HG02642 (cell line): ENCODE measurements at regions not wholly inside any gene's neighbourhood (a gene's known extent, or its start where the extent isn't known, plus 50 kb on each side); places are given as distances from the start of the nearest gene placed in this dataset.

Experiments used
- ATAC-seq: cut with Tn5 transposase; IDR thresholded peaks from one replicate; pipeline ENCODE4 v1.9.1; 2021; ENCODE audit warnings: mild to moderate bottlenecking; ENCODE audit not compliant: unreplicated experiment, poor library complexity

DNA sequence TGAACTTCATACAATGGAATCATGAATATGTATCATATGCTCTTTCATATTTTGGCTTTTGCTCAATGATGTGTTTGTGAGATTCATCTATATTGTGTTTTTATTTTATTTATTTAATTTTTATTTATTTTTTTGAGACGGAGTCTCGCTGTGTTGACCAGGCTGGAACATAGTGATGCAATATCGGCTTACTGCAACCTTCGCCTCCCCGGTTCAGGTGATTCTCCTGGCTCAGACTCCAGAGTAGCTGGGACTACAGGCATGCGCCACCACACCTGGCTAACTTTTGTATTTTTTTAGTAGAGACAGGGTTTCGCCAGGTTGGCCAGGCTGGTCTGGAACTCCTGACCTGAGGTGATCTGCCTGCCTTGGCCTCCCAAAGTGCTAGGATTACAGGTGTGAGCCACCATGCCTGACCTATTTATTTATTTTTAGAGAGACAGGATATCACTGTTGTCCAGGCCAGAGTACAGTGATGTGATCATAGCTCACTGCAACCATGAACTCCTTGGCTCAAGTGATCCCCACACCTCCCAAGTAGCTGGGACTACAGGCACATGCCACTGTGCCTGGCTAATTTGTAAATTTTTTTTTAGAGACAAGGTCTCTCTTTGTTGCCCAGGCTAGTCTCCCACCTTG is 74.5 kb downstream of the TET3 start:
- no peak for ATAC-seq

DNA sequence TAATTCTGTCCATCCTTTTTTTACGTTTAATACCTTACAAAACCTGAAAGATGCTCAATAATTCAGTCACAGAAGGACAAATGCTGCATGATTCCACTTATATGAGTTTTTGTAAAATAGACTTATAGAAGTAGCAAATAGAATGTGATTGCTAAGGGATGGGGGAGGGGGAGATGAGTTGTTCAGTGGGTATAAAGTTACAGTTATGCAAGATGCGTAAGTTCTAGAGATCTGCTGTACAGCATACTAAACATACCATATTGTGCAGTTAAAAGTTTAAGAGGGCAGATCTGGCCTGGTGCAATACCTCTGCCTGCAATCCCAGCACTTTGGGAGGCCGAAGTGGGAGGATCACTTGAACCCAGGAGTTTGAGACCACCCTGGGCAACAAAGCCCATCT is 78.8 kb downstream of the TET3 start:
- ATAC-seq = no peak

DNA sequence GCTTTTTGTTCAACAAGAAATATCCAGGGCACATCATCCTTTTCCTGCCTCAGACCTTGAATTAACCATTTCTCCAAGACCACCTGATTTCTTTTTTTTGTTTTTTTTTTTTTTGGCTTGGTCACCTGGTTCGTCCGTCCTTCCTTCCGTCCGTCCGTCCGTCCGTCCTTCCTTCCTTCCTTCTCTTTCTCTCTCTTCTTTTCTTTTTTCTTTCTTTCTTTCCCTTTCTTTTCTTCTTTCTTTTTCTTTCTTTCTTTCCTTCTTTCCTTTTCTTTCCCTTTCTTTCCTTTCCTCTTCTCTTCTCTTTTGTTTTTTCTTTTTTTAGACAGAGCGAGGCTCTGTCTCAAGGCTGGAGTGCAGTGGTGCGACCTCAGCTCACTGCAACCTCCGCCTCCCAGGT is 80.7 kb downstream of the TET3 start:
- no peak for ATAC-seq

DNA sequence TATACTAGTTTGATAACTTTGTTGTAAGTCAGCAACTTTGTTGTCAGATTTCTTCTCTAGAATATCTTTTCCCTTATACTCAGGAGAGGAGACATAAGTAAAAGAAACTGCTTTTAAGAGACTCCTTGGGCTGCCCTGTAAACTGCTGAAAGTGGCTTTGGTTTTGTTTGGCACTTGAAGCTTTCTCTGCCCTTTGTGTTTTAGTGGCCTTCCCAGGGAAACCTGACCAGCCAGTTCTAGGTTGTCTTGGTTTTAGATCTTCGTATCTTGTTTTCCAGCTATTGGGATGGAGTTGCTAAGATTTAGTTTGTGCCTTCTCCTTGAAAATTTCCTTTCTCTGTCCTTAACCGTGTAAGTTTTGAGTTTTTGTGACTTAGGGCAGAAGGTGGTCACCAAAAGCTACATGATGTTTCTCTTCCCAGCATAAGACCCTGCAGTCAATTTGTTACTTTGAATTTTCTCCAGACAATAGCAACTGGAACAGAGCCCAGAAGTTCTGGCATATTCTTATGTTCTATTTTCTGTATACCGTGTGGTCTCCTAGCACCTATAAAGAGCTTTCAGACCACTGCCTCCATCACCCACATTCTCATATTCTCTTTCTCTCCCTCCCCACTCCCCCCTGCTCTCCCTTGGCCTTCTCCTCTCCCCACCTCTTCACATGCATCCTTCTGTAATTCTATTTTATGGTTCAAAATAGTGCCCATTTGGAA is 81.1 kb downstream of the BOLA3 start:
- no peak for ATAC-seq

DNA sequence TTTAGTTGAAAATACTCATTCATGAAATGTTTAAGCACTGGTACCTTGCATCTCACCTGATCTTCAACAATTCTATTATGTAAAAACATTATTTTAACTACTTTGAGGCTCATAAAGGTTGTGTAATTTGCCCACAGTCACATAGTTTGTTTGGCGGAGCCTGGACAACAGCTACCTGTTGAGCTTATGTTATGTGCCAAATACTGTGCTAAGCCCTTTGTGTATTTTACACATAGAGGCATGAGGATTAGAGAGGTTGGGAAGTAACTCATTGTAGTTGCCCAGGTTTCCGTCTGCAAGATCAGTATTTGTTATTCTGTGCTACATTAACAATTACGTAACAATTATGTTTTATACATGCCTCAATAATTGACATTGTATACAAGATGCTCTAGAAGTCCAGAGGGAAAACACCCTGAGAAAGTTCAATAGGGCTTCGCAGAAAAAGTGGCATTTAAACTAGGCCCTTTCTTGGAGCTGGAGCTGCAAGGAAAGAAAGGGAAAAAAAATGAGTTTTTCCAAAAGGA is 80.4 kb downstream of the BOLA3 start:
- ATAC-seq = no peak

DNA sequence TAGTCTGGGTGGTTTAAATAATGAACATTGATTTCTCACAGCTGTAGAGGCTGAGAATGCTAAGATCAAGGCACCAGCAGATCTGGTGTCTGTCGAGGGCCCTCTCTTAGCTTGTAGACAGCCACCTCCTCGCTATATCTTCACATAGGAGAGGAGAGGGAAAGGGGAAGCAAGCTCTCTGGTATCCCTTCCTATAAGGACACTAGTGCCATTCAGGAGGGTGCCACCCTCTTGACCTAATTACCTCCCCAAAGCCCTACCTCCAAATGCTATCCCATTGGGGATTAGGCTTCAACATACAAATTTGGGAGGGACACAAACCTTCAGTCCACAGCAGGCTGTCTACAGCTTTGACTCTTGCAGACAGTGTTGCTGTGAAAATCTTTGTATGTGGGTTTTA is 76.7 kb downstream of the BOLA3 start:
- no peak for ATAC-seq

DNA sequence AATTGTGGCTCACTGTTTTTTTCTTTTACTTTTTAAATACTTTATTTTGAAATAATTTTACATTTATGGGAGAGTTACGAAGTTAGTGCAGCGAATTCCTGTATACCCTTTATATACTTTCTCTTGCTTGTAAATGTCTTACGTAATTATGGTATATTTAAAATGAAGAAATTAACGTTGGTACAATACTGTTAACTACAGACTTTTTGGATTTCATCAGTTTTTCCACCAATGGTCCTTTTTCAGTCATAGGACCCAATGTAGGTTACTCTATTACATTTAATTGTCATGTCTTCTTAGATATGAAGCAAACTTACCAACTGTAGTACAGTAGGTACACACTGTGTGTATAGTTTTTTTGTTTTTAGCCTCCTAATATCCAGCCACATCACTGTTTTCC is 76.3 kb downstream of the BOLA3 start:
- ATAC-seq = no peak

DNA sequence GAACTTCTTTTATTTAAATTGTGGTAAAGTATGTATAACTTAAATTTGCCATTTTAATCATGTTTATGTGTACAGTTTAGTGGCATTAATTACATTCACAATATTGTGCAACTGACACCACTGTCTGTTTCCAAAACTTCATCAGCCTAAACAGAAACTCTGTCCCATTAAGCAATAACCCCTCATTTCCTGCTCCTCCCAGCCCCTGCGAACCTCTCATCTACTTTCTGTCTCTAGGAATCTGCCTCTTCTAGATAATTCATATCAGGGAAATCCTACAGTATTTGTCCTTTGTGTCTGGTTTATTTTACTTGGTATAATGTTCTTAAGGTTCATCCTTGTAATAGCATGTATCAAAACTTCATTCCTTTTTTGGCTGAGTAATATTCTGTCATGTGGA is 75.1 kb downstream of the BOLA3 start:
- ATAC-seq = no peak

DNA sequence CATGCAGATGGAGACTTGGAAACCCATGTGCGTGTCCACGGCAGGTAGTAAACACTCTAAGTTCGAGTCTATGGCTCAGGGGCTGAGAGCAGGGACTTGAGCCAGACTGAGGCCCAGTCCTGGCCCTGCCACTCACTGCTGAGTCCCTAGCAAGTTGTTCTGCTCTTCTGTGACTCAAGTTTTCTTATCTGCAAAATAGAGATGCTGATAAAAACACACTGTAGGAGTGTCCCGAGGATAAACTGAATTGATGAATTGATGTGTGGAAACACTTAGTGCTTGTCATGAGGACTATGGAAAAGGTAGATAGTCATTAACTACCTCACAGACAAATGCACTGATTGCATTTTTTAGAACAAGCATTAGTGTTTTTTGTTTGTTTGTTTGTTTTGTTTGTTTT is 73.2 kb downstream of the BOLA3 start:
- ATAC-seq = no peak

DNA sequence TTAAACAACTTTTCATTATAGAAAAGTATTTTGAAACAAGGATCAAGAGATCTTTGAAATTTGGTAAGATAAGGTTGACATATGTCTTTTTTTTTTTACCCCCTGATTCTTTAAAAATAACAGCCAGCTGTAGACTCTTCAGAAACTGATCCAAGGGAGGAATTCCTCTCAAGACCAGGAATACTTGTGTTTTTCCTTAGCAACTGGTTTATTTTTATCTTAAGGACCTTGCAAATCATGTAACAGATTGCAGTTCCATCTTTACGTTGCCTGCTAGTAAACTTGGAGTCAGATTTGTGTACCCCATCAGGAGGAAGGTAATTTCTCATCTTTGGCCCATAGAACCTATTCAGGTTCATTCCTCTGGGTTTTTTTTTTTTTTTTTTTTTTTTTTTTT is 71.6 kb downstream of the BOLA3 start:
- ATAC-seq = no peak

DNA sequence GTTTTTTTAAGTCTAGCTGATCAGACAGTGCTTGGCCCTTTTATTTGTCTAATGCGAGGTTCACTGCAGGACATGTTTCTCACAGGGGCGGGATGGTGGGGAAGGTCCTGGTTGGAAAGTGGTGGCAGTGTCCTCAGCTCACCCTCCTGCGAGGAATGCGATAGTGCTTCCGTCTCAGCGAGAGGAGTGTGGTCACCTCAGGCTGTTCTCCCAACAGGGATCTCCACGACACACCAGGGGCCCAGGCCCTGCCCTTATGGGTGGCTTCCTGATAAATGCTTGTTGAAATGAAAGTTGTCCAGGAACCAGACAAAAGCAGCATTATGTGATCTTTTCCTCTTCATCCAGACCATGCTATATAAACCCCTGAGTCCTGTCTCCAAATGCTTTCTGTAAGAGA is 70.1 kb downstream of the BOLA3 start:
- ATAC-seq = no peak

DNA sequence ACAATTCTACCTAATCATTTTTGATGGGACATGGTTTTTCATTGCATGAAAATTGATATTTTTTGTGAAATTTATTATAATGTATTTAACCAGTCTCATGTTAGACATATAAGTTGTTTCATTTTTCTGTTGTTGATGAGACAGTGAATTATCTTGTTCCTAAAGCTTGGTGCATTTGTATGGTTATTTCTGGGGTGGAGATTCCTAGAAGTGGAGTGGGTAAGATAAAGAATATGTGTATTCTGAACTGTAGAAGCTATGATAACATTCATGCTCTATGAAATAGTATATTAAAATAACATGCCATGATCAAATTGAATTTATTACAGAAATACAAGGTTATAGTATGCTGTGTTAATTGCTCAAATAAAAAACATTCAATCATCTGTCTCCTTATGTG is 69.2 kb downstream of the BOLA3 start:
- ATAC-seq = no peak

DNA sequence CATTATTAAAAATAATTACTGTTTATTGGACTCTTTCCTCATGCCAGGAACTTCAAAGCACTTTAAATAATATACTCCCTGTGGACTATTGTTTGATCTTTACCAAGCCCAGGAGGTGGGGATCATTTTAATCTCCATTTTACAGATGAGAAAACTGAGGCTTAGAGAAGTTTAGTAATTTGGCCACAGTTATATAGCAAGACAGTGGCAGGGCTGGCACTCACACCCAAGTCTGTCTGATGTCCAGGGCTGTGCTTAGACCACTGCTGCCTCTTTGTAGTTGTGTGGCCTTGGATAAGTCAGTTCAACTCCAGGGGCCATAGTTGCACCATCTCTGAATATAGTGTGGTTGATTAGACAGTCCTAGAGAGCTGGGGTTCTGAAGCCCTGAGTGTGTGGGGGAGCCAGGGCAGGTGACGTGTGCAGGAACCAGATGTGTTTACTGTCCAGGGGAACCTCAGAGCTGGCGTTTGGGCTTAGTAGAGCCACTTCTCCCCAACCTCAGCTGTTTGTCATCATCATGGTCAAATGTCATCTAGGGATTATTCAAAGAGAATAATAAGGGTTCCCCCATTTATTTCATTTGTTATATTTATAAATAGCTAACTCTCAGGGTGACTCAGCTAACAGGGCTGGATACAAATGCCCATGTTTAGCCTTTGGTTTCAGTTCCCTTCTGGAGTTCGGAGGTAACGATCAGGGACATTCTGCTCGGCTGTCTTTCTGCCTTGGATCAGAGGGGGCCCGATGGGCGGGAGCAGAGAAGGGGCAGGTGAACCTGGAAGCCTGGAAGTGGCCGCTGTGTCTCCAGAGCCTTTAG is 68.0 kb downstream of the BOLA3 start:
- ATAC-seq = peak; percentile 63

DNA sequence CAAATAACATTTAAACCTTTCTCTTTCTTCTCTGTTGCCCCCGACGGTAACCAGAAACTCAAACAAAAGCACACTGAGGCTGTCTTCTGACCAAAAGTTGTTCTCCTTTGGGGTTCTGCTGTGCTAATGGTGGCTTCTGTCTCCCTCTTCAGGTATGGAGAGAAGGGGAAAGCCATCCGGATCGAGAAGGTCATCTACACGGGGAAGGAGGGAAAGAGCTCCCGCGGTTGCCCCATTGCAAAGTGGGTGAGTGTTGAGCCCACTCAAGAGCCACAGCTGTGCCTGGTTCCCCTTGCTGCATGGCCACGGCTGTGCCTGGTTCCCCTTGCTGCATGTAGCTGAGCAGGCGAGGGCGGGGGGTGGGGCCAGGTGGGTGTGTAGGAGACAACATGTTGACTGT is 67.4 kb downstream of the BOLA3 start:
- peak; percentile 13 for ATAC-seq

DNA sequence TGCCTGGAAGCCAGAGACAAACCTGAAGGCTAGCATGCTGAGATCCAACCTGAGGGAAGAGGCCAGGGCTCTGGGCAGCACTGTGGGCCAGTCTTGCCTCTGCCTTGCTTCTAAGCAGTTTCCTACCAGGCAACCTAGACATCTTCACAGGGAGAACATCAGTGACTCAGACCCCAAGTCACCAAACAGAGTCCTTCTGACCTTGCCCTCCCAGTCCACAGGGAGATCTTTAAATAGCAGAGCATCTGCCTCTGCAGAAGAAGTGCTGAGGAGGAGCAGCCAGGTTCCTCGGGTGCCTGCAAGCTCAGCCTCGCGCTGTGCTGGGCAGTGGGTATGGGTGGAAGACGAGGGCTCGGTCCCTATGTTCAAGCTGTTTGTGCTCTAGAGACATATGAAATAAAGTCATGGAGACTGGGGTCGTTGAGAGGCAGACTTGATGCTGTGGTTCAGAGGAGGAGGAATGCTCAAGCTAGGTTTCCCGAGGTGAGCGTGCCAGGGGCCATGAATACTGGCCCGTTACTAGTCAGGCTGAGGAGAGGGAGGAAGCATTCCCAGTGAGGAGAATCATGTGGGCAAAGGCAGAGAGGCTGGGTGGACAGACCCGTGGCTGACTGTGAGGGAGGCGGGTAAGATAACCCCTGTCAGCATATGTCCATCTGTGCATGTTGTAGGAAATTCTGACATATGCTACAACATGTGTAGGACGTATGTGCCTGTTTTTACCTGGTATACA is 66.5 kb downstream of the BOLA3 start:
- ATAC-seq = no peak

DNA sequence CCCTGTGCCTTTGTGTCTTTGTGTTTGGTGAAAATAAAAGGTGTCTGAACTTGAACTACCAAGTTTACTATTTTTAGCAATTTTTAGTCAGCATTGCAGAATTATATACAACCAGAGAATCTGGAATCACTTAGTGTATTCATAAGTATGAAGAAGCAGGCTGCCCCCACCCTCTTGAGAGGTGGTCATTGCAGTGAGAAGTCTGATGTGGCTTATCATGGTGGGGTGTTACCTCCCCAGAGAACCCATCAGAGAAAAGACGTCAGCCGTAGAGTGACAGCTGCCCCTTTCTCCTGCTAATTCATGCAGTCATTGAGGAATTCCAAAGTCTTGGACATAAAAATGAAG is 66.0 kb downstream of the BOLA3 start:
- ATAC-seq = no peak

DNA sequence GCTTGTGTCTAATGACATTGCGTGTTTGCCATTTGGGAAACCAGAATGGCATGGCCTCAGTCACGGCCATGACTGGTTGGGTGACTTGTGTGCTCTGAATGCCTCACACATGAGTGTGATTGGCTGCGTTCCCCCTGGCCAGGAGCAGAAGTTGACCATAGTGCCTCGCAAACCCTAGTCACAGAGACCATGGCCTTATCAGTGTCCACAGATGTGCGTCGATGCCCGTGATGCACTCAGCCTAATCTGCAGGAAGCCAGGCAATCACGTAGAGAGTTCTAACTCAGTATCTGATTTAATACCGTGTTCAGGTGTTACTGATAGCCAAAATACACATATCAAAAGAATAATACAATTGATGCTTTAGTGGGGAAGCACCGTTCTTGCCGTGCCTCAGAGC is 64.0 kb downstream of the BOLA3 start:
- no peak for ATAC-seq
